Stimulated activated CD4-positive, alpha-beta T cell treated with anti-CD3 and anti-CD28 coated beads, Interleukin-4, amount 100 ng/mL, for 24 hours (primary cell): ENCODE measurements at regions not wholly inside any gene's neighbourhood (a gene's known extent, or its start where the extent isn't known, plus 50 kb on each side); places are given as distances from the start of the nearest gene placed in this dataset.
"Not testable (repeated sequence)": the region's sequence is repeated elsewhere in the genome, so short reads cannot be mapped to it uniquely, and the experiment has no call there.

Experiments
- DNase-seq: peaks from one replicate; pipeline ENCODE4 v3.0.0-alpha.2; 2020

DNA sequence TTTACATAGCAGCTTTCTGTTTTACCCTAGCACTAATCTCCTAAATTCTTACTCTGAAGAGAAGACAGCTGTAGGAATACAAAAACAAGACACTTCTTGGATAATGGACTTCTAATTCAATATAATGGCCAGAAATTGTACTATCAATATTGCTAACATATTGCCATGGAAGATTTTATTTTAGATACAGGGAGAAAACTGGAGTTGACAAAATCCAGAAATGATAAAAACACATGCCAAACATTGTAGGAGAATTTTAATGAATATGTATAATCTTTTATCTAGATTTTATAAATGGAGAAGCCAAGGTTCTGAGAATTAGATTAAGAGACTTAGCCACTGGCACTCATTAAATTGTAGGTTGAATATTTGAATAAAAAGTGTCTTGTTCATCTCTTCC is 1838.8 kb upstream of the LRRTM1 start:
- DNase-seq, result no peak

DNA sequence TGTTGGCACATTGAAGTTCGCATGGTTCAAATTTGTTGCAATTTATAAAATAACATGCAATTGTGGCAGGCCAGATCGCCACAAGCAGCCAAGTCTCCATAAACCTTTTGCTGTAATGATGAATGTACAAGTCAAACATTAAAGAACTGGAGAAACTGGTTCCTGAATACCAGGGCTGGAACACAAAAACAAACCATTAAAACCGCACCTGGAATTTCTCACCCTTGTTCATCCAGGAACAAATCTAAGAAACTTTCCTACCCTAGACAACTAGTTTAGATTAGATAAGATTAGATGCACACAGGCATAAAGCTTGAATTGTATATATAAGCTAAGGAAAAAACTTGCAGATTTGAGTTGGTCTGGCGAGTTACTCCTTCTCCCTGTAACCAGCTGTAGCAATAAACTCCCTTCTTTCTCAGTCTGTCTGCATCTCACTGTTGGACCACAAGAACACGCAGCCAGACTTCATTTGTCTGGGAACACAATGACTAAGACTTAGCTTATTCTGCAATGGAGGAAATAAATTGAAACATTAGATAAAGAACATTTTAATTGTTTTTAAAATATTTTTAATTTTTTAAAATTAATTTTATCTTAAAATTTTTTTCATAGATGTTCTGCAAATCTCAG is 1835.5 kb upstream of the LRRTM1 start:
- DNase-seq, result no peak

DNA sequence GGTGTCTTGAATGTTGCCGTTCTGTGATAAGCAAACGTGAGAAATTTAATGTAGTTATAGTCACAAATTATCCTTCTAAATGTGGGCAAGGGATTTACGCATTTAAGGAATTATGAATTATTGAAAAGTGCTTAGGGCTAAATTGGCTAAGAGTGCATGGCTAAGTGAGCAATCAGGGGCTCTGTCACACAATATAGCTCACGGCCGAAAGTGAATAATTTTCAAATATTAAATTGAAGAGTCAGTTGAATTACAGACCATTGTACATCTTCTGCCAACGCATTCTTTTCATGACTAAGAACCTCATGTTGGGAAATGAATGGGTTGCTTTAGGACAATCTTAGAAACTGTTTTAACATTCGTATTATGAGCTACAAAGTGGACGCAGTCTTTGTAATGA is 1832.9 kb upstream of the LRRTM1 start:
- DNase-seq, result no peak

DNA sequence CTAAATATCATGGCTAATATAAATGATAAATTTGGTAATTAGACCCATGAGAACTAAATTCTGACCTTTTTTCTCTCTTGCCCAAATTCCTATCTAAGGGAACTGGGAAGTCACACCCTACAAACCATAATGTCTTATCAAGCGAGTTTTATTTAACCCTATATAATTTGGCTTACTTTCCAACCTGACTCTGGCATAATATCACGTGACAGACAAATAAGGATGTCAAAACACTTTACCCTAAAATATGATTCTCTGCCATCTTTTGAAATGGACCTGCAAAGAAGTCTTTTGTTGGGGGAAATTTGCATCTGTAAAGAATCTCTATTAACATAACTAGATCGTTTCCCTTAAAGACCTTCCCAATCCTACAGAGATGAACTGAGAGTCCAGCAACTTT is 1823.5 kb upstream of the LRRTM1 start:
- DNase-seq, result no peak

DNA sequence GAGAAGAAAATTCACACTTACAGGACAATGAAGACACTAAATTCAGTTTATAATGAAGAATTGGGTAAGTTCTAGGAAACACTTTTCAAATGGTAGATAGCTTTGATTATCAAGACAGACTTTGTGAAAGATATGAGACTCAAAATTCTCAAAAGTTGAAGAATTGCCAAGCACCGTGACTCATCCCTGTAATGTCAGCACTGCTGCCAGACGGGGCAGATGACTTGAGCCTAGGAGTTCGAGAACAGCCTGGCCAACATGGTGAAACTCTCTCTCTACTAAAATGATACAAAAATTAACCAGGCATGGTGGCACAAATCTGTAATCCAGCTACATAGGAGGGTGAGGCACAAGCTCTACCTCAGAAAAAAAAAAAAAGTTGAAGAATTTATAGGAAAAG is 1820.1 kb upstream of the LRRTM1 start:
- no peak for DNase-seq

DNA sequence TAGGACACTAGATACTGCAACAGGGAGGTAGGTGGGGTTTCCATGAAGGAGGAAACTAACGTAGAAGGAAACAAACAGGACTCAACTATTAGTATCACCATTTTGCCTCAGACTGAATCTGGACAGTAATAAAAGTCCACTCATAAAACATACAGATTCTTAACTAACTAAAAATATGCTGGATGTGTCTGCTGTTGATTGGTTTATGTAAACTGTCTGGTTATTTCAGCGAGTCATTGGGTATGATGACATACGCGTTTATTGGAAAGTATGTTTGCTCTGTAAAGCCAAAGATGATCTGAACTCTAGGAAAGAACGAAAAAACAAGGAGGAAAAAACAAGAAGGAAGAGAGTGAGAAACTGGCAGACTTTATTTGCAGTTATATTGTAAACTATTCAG is 1816.1 kb upstream of the LRRTM1 start:
- DNase-seq, result no peak

DNA sequence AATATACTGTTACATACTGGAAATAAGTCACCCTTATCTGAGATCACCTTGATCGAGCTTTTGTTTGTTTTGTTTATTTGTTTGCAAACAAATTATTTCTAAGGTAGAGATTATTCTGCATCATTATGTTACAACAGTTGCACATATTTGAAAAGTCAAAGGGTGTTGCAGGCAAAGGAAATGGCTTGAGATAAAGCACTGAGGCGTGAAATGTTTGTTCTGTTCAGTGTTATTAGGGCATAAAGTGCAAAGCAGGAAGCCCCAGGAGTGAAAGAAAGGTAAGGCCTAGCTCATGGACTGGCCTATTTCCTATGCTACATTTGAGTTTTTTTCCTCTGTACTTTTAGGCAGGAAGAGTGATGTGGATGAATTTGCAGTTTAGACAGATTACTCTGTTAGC is 1815.6 kb upstream of the LRRTM1 start:
- DNase-seq, result no peak

DNA sequence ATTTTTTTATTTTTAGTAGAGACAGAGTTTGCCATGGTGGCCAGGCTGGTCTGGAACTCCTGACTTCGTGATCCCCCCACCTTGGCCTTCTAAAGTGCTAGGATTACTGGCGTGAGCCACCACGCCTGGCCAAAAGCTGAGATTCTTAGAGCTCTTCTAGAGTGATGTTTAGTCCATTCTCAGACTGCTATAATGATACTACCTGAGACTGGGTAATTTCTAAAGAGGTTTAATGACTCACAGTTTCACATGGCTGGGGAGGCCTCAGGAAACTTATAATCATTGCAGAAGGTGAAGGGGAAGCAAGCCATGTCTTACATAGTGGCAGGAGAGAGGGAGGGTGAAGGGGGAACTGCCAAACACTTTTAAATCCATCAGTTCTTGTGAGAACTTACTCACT is 1804.9 kb upstream of the LRRTM1 start:
- no peak for DNase-seq

DNA sequence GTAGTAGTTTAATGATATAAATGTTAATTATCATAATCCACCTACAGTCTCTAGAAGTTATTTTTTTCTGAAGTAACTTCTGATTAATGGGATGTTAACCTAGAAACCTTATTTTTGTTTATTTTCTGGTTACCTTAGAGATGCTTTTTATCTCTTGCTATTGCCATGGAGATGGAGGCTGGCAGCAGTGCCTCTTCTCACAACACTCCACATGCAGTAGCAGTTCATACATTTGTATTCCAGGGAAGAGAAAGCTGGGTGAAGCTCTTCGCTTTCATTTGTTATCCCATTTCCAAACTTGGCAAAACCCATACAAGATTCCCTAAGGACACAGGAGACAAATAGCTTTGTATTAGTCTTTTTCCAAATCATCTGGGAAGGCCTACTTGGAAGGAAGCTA is 1794.1 kb upstream of the LRRTM1 start:
- no peak for DNase-seq

DNA sequence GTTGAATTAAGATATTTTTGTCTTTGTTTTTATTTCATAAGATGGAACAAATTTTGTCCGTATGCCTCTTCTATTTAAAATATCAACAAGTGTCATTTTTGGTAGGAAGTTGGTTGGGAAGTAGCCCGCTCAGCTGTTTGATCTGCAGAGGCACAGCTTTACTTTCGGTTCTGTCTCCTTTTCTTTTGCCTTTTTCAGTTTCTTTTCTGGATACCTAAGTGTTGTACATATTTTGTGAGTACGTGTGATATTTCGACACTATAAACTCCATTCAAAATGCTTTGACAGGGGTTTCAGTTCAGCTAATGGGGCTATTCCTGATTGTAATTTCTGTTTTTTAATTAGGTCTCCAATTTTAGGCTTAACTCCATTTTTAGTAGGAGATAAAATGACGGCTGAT is 1785.0 kb upstream of the LRRTM1 start:
- no peak for DNase-seq

DNA sequence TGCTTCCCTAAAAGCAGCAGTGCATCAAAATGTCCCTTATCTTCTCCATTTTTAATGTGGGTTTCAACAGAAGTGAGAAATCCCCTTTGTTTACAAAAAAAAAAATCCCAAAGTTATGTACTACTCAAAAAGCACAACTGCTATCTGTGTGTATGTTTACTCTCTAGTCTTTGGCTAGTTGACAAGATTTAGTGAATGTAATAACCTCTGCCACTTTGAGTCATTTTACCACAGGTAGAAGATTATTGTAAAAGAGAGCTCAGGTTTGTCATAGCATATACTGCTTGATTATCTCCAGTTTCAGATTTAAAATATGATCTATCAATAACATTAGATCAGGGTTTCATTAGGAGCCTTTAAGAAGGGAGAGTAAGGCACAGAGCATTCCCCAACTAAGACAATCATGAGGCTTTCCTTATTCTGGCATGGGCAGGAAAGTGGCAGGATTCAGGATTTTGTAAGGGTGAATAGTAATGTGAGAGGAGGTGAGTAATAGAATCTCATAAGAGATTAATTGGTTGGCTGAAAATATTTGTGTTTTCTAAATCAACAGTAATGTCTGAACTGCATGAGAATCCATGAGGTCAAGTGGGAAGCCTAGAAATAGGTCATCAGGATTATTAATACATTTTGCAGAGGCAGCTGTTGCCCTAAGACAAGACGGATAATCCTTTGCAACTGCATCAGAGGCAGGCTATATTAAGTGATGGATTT is 1780.3 kb upstream of the LRRTM1 start:
- DNase-seq, result no peak

DNA sequence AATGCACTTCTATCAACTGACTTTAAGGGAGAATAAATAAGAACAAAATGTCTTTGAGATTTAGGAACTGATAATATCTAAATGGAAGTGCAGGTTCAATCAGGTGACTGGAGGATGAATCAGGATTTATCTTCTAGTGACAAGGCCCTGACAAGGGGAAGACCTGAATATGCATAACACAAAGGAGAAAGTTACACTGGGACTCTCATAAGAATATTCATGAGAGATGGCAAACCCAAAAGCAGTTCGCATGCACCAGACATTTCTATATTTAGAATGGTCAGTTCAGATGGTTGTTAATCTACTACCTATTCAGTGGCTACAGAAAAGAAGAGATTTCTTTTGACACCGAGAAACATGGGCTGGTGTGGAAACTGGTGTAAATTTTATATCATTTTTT is 1771.3 kb upstream of the LRRTM1 start:
- no peak for DNase-seq

DNA sequence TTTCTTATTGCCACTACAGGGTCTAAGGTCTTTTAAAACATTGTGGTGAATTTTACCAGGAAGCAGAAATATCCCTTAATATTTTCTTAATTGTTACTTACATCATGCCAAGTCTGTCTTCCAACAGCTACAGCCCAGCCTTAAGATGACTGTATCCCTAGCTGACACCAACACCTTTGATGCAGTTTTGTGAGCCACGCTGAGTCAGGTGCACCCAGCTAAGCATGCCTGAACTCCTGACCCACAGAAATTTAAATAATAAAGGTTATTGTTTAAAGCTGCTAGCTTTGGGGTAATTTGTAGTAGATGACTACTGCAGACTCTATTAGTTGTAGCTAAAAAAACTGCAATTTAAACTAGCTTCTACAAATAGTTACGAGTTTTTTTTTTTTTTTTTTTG is 1757.9 kb upstream of the LRRTM1 start:
- no peak for DNase-seq

DNA sequence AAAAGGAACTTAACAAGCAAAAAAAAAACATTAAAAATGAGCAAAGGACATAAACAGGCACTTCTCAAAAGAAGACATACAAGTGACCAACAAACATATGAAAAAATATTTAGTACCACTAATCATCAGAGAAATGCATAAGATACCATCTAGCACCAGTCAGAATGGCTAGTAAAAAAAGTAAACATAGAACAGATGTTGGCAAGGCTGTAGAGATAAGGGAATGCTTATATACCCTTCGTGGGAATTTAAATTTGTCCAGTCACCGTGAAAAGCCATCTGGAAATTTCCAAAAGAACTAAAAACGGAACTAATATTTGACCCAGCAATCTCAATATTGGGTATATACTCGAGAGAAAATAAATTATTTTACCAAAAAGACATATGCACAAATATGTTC is 1751.3 kb upstream of the LRRTM1 start:
- DNase-seq, result no peak

DNA sequence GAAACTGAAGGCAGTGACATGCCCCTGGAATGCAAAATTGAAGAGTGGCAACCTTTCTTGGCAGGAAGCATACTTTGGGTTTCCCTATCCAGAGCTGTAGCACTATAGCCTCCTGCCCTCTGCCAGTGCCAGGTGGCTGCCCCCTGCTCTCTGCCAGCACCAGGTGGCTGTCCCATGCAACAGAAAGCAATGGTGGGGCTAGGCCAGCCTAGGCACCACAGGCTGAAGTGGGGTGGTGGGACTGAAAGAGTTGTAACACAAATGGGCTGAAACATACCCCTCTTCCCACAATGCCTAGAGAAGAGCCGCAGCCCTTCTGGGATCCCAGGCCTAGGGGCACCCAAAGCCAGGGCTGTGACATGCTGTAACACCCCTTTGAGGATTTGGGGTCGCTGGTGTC is 1739.3 kb upstream of the LRRTM1 start:
- DNase-seq, result no peak

DNA sequence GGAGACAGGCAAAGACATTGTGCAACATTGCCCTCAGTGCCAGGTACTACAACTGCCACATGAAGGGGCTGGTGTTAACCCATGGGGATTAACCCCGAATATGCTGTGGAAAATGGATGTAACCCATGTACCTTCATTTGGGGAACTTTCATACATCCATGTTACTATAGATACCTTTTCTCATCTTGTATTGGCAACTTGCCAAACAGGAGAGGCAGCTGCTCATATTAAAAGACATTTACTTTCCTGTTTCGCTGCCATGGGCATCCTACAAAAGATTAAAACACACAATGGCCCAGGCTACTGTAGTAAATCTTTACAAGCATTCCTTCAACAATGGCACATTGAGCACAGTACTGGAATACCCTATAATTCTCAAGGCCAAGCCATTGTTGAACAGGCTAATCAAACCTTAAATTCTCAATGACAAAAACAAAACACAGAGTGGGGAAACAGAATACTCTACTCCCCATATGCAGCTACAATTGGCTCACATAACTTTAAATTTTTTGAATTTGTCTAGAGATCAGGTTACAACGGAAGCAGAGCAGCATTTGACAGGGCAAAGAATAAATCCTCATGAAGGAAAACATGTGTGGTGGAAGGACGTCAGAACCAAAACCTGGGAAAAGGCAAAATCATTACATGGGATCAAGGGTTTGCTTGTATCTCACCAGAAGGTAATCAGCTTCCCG is 1723.5 kb upstream of the LRRTM1 start:
- no peak for DNase-seq

DNA sequence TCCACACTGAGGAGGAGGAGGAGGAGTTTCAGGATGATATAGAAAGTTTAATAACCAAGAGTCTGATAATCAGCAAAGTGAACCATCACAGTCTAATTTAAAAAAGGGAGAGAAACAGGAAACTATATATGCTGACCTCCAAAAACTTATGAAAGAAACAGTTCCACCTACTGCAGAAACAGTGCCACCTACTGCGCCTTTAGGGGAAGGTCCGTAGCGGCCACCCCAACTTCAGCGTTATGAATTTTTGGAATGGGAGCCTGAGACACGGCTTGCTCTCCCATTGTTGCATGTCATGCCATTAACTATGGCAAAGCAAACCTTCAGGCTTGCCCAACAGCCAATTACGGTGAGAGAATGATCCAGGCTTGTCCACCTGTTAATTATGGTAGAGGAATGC is 1719.2 kb upstream of the LRRTM1 start:
- no peak for DNase-seq

DNA sequence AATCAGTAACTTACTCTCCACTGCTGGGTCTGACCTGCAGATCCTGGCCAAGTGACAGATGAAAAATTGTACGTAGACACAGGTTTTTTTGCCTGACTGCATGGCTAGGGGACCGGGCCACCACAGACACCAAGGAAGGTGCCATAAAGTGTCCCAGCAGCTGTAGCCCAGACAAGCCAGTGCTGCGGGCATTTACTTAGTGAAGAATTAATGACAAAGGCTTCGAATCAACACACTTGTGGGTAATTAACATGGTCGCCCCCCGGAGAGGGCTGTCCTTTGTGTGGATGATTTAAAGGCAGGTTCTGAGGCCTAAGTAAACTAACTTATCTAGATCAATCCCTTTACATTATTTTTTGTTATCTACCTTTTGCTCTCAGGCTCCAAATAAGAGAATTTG is 1709.1 kb upstream of the LRRTM1 start:
- DNase-seq, result no peak

DNA sequence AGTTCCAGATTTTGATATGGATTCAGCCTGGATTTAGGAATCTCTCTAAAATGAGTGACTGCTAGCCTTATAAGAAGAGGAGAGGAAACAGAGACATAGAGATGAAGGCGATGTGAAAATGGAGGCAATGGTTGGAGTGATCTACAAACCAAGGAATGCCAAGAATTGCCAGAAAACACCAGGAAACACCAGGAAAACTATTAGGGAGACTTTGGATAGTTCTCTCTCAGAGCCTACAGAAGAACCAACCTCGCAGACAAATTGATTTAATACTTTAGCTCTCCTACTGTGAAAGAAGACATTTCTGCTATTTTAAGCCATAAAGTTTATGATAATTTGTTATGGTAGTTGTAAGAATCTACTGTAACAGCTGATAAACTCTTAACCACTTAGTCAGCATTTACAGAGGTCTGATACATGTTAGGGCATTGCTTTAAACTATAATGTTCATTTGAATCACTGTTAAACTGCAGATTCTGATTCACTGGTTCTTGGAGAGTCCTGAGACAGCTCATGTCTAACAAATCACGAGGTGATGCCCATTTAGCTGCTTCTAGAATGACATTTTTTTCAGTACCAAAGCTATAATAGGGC is 1702.6 kb upstream of the LRRTM1 start:
- DNase-seq, result no peak

DNA sequence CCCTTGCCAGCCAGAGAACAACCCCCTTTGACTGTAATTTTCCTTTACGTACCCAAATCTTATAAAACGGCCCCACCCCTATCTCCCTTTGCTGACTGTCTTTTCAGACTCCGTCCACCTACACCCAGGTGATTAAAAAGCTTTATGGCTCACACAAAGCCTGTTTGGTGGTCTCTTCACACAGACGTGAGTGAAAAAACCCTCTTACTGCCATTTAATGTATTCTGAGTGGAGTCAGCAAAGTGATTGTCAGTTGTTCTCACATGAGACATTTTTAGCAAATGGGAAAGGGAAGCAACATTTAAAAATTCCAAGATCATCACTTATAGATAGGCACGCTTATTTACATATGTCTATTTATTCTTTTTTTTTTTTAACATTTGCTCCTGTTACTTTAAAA is 1701.3 kb upstream of the LRRTM1 start:
- not testable (repeated sequence) for DNase-seq

DNA sequence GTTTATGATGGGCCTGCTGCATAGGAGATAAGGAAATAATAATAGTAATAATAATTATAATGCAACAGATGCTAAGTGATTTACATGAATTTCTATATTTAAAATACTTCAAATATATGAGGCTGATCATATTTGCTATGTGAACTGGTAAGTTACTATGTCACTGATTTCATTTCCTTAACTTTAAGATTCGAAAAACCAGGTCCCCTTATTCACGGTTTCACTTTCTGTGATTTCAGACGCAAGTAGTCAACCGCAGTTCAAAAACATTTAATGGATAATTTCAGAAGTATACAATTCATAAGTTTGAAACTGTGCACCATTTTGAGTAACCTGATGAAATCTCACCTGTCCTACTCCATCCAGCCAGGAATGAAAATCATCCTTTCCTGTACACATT is 1697.1 kb upstream of the LRRTM1 start:
- DNase-seq, result no peak

DNA sequence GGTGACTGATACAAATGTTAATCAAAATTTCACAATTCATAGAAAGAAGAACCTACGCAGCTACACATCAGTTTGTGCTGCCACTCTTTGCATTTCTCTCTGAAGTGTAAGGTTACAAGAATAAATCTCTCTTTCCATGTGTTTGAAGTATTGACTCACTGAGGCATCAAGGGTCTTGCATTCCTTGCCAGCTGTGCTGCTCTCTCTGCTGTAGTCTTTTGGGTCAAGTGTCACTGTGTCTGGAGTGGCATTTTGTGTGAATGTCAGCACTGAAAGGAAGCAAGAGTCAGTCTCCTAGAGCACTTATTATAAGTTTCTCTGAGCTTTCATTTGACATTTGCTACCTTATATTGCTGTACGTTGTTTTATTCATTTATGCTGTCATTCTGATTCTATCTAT is 1696.1 kb upstream of the LRRTM1 start:
- DNase-seq, result no peak

DNA sequence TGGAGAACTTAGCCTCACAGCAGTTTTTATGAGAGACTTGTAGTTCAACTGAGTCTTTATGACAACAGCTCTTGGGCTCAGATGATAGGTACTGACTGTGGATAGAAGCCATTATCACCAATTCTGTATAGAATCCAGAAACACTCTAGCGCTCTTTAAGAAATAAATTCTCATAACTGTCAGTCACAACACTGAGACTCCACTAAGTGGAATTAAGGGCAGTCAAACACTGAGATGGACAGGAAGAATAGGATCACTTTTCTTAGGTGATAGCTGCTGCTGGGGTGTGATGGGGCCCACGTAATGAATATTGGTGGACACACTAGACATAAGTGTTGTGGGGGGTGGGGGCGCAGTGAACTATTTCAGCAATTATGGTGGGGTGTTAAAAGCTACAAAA is 1691.8 kb upstream of the LRRTM1 start:
- DNase-seq, result no peak

DNA sequence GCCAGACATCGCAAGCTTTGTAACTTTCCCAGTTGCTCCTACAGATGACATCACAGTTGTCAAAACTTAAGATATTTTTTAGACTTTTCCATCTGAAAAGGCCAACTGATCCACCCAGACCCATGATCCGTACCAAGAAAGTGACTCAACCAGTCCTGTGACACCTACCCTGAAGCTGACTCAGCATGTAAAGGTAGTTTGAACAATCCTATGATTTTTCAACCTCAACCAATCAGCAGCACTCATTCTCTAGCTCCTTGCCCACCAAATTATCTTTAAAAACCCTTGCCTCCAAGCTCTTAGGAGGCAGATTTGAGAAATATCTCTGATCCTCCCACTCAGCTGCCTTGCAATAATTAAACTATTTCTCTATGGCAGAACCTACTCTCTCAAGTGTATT is 1686.7 kb upstream of the LRRTM1 start:
- no peak for DNase-seq
